ENCODE measurements at regions not wholly inside any gene's neighbourhood (a gene's known extent, or its start where the extent isn't known, plus 50 kb on each side); places are given as distances from the start of the nearest gene placed in this dataset.

- TF ChIP-seq CTCF (IDR thresholded peaks at IDR 0.05; ENCODE audit: insufficient read depth, low read depth, low read length): no peak
- no peak for DNase-seq (ENCODE audit: low read depth)
- H3K4me3 ChIP-seq (ENCODE audit: low read depth, low read length): no peak overlapping the region
These were observed 344.7 kb upstream of the TSHZ3 start for GRCh38 chr19:31693933-31694269.

GRCh38 chr19:31694761-31695160 is 345.5 kb upstream of the TSHZ3 start:
- DNase-seq (ENCODE audit: low read depth): no peak
- no peak overlapping the region for H3K4me3 ChIP-seq (ENCODE audit: low read depth, low read length)
- TF ChIP-seq CTCF (IDR thresholded peaks at IDR 0.05; ENCODE audit: insufficient read depth, low read depth, low read length): no peak

GRCh38 chr19:31699421-31699820 is 350.2 kb upstream of the TSHZ3 start:
- TF ChIP-seq CTCF (IDR thresholded peaks at IDR 0.05; ENCODE audit: insufficient read depth, low read depth, low read length): no peak
- no peak for DNase-seq (ENCODE audit: low read depth)
- H3K4me3 ChIP-seq (ENCODE audit: low read depth, low read length): no peak overlapping the region

GRCh38 chr19:31701146-31701545 is 351.9 kb upstream of the TSHZ3 start:
- H3K4me3 ChIP-seq (ENCODE audit: low read depth, low read length): no peak overlapping the region
- TF ChIP-seq CTCF (IDR thresholded peaks at IDR 0.05; ENCODE audit: insufficient read depth, low read depth, low read length): no peak
- no peak for DNase-seq (ENCODE audit: low read depth)

- DNase-seq (ENCODE audit: low read depth): no peak
- no peak overlapping the region for H3K4me3 ChIP-seq (ENCODE audit: low read depth, low read length)
- TF ChIP-seq CTCF (IDR thresholded peaks at IDR 0.05; ENCODE audit: insufficient read depth, low read depth, low read length): no peak
These were observed 356.4 kb upstream of the TSHZ3 start for GRCh38 chr19:31705656-31706055.

- DNase-seq (ENCODE audit: low read depth): no peak
- no peak for TF ChIP-seq CTCF (IDR thresholded peaks at IDR 0.05; ENCODE audit: insufficient read depth, low read depth, low read length)
- H3K4me3 ChIP-seq (ENCODE audit: low read depth, low read length): no peak overlapping the region
These were observed 356.9 kb upstream of the TSHZ3 start for GRCh38 chr19:31706131-31706530.
